ENCODE measurements at regions not wholly inside any gene's neighbourhood (a gene's known extent, or its start where the extent isn't known, plus 50 kb on each side); places are given as distances from the start of the nearest gene placed in this dataset.

GRCh38 chr13:104025303-104025702 lies 959.1 kb upstream of the SLC10A2 start:
- no peaks in the 10 kb centered on the region for H3K36me3 ChIP-seq
- no peak overlapping the region for H3K4me3 ChIP-seq
- intact Hi-C loops (cut with micrococcal nuclease) = no loop called here
- peaks cover 26% of the 10 kb centered on the region for H3K4me1 ChIP-seq
- DNase-seq = no peak
- no peaks in the 10 kb centered on the region for H3K9me3 ChIP-seq (replicated peaks)
- H3K27me3 ChIP-seq (ENCODE audit: low read depth) = no peaks in the 10 kb centered on the region
- H3K27ac ChIP-seq (replicated peaks) = peak overlapping the region; percentile 36
- no peak for TF ChIP-seq CTCF (IDR thresholded peaks at IDR 0.05; ENCODE audit: borderline replicate concordance)

GRCh38 chr13:104024416-104025170 lies 958.4 kb upstream of the SLC10A2 start:
- H3K36me3 ChIP-seq = no peaks in the 10 kb centered on the region
- H3K27ac ChIP-seq (replicated peaks) = peak overlapping the region; percentile 36
- TF ChIP-seq CTCF (IDR thresholded peaks at IDR 0.05; ENCODE audit: borderline replicate concordance) = no peak
- no peaks in the 10 kb centered on the region for H3K9me3 ChIP-seq (replicated peaks)
- peaks cover 26% of the 10 kb centered on the region for H3K4me1 ChIP-seq
- no peaks in the 10 kb centered on the region for H3K27me3 ChIP-seq (ENCODE audit: low read depth)
- H3K4me3 ChIP-seq = no peak overlapping the region
- intact Hi-C loops (cut with micrococcal nuclease) = no loop called here
- DNase-seq = no peak

- TF ChIP-seq CTCF (IDR thresholded peaks at IDR 0.05; ENCODE audit: borderline replicate concordance) = no peak
- intact Hi-C loops (cut with micrococcal nuclease) = no loop called here
- Histone ChIP-seq H3K4me1 (peaks cover 26% of the 10 kb centered on the region), H3K27ac (replicated peaks) (no peak overlapping the region), H3K27me3 (ENCODE audit: low read depth) (no peaks in the 10 kb centered on the region), H3K36me3 (no peaks in the 10 kb centered on the region), H3K9me3 (replicated peaks) (no peaks in the 10 kb centered on the region), H3K4me3 (no peak overlapping the region)
- no peak for DNase-seq
Measured at GRCh38 chr13:104021806-104022397, 955.7 kb upstream of the SLC10A2 start.

GRCh38 chr13:104017317-104017716 lies 951.1 kb upstream of the SLC10A2 start:
- no peaks in the 10 kb centered on the region for H3K27me3 ChIP-seq (ENCODE audit: low read depth)
- intact Hi-C loops (cut with micrococcal nuclease) = no loop called here
- TF ChIP-seq CTCF (IDR thresholded peaks at IDR 0.05; ENCODE audit: borderline replicate concordance) = no peak
- peaks cover 11% of the 10 kb centered on the region for H3K4me1 ChIP-seq
- H3K9me3 ChIP-seq (replicated peaks) = no peaks in the 10 kb centered on the region
- DNase-seq = no peak
- no peak overlapping the region for H3K4me3 ChIP-seq
- no peaks in the 10 kb centered on the region for H3K36me3 ChIP-seq
- H3K27ac ChIP-seq (replicated peaks) = no peak overlapping the region

GRCh38 chr13:104015646-104016396 lies 949.6 kb upstream of the SLC10A2 start:
- no peak for DNase-seq
- intact Hi-C loops (cut with micrococcal nuclease) = no loop called here
- H3K27ac ChIP-seq (replicated peaks) = no peak overlapping the region

More at GRCh38 chr13:104015646-104016396, 949.6 kb upstream of the SLC10A2 start:
- no peaks in the 10 kb centered on the region for H3K9me3 ChIP-seq (replicated peaks)
- H3K4me1 ChIP-seq = peaks cover 11% of the 10 kb centered on the region
- no peak for TF ChIP-seq CTCF (IDR thresholded peaks at IDR 0.05; ENCODE audit: borderline replicate concordance)
- no peak overlapping the region for H3K4me3 ChIP-seq
- no peaks in the 10 kb centered on the region for H3K27me3 ChIP-seq (ENCODE audit: low read depth)
- no peaks in the 10 kb centered on the region for H3K36me3 ChIP-seq
